ENCODE measurements at regions not wholly inside any gene's neighbourhood (a gene's known extent, or its start where the extent isn't known, plus 50 kb on each side); places are given as distances from the start of the nearest gene placed in this dataset.

GRCh38 chr10:128823201-128823600, 643.8 kb upstream of the MGMT start:
- Histone ChIP-seq H3K4me1 (ENCODE audit: control insufficient read depth in 1 of 2, insufficient read depth in 1 of 2, low read depth in 1 of 2, low read length in 1 of 2) (no peaks in the 10 kb centered on the region), H3K9me3 (no peaks in the 10 kb centered on the region), H3K4me3 (ENCODE audit: low read depth in 1 of 2, low read length in 1 of 2) (no peak overlapping the region), H3K36me3 (no peaks in the 10 kb centered on the region), H3K27ac (no peak overlapping the region), H3K27me3 (no peaks in the 10 kb centered on the region)
- TF ChIP-seq CTCF (IDR thresholded peaks at IDR 0.05): no peak

- Histone ChIP-seq H3K36me3 (no peaks in the 10 kb centered on the region), H3K27me3 (no peaks in the 10 kb centered on the region), H3K4me1 (ENCODE audit: control insufficient read depth in 1 of 2, insufficient read depth in 1 of 2, low read depth in 1 of 2, low read length in 1 of 2) (no peaks in the 10 kb centered on the region), H3K4me3 (ENCODE audit: low read depth in 1 of 2, low read length in 1 of 2) (no peak overlapping the region), H3K27ac (no peak overlapping the region), H3K9me3 (no peaks in the 10 kb centered on the region)
- no peak for TF ChIP-seq CTCF (IDR thresholded peaks at IDR 0.05)
Observed at GRCh38 chr10:128825626-128826025, 641.4 kb upstream of the MGMT start.

DNA sequence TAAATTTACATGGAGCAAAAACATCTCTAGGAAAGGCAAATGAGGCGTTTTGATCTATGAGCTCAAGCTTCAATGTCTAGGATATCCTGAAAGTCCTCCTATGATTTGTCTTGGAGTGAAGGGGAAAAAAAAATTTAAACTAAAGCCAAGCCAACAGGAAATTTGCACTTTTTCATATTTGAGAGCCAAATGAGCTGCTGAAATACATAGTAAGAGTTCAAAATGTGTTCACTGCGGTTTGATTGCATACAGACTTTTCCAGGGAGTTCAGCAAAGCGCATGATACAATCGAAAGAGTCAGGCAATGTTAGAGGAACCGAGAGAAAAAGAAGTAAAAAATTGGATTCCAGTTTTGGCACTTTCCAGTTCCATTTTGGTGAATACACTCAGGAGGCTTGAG, 633.4 kb upstream of the MGMT start:
- Histone ChIP-seq H3K9me3 (no peaks in the 10 kb centered on the region), H3K27ac (no peak overlapping the region), H3K27me3 (no peaks in the 10 kb centered on the region), H3K4me1 (ENCODE audit: control insufficient read depth in 1 of 2, insufficient read depth in 1 of 2, low read depth in 1 of 2, low read length in 1 of 2) (no peaks in the 10 kb centered on the region), H3K4me3 (ENCODE audit: low read depth in 1 of 2, low read length in 1 of 2) (no peak overlapping the region), H3K36me3 (no peaks in the 10 kb centered on the region)
- no peak for TF ChIP-seq CTCF (IDR thresholded peaks at IDR 0.05)

DNA sequence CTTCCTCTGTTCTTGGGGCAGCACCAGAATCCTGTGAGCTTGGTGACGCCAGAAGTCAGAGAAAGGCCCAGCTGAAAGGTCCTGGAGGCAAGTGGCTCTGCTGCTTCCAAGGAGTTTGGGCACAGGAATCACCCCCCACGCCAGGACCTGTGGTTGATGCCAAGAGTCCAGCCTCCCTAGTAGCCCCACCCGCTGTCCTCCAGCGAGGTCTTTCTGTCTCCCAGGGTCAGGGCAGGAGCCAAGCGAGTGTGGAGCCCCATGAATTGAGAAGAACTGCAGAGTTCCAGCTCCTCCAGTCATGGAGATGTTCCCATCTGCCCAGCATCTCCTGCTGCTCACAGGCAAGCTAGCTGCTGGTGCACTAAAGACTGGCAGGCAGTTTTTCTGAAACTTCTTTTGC, 631.7 kb upstream of the MGMT start:
- no peaks in the 10 kb centered on the region for H3K27me3 ChIP-seq
- no peak for TF ChIP-seq CTCF (IDR thresholded peaks at IDR 0.05)
- no peak overlapping the region for H3K27ac ChIP-seq
- no peaks in the 10 kb centered on the region for H3K4me1 ChIP-seq (ENCODE audit: control insufficient read depth in 1 of 2, insufficient read depth in 1 of 2, low read depth in 1 of 2, low read length in 1 of 2)
- H3K4me3 ChIP-seq (ENCODE audit: low read depth in 1 of 2, low read length in 1 of 2): no peak overlapping the region
- no peaks in the 10 kb centered on the region for H3K9me3 ChIP-seq
- H3K36me3 ChIP-seq: no peaks in the 10 kb centered on the region

GRCh38 chr10:128837478-128837877, 629.6 kb upstream of the MGMT start:
- no peaks in the 10 kb centered on the region for H3K9me3 ChIP-seq
- H3K27ac ChIP-seq: no peak overlapping the region
- no peaks in the 10 kb centered on the region for H3K36me3 ChIP-seq
- no peak overlapping the region for H3K4me3 ChIP-seq (ENCODE audit: low read depth in 1 of 2, low read length in 1 of 2)
- H3K27me3 ChIP-seq: peaks cover 12% of the 10 kb centered on the region
- no peak for TF ChIP-seq CTCF (IDR thresholded peaks at IDR 0.05)
- no peaks in the 10 kb centered on the region for H3K4me1 ChIP-seq (ENCODE audit: control insufficient read depth in 1 of 2, insufficient read depth in 1 of 2, low read depth in 1 of 2, low read length in 1 of 2)

GRCh38 chr10:128839134-128839533, 627.9 kb upstream of the MGMT start:
- H3K36me3 ChIP-seq: no peaks in the 10 kb centered on the region
- H3K9me3 ChIP-seq: no peaks in the 10 kb centered on the region
- H3K4me1 ChIP-seq (ENCODE audit: control insufficient read depth in 1 of 2, insufficient read depth in 1 of 2, low read depth in 1 of 2, low read length in 1 of 2): no peaks in the 10 kb centered on the region
- H3K27me3 ChIP-seq: peaks cover 13% of the 10 kb centered on the region
- no peak overlapping the region for H3K4me3 ChIP-seq (ENCODE audit: low read depth in 1 of 2, low read length in 1 of 2)
- no peak overlapping the region for H3K27ac ChIP-seq
- TF ChIP-seq CTCF (IDR thresholded peaks at IDR 0.05): no peak
